Glutamatergic neuron (in vitro differentiated cells): ENCODE measurements at regions not wholly inside any gene's neighbourhood (a gene's known extent, or its start where the extent isn't known, plus 50 kb on each side); places are given as distances from the start of the nearest gene placed in this dataset.

Source experiments
- DNase-seq: peaks from one replicate; pipeline ENCODE4 v3.0.0; 2022
- H3K27ac Mint-ChIP-seq: one replicate; pipeline ENCODE4 v1.8.0; 2020; ENCODE audit warnings: mild to moderate bottlenecking, mixed read lengths, inconsistent platforms; ENCODE audit not compliant: unreplicated experiment
- H3K27me3 Mint-ChIP-seq: one replicate; pipeline ENCODE4 v1.8.0; 2020; ENCODE audit warnings: mild to moderate bottlenecking, moderate library complexity, mixed read lengths, inconsistent platforms; ENCODE audit not compliant: unreplicated experiment
- H3K36me3 Mint-ChIP-seq: one replicate; pipeline ENCODE4 v1.8.0; 2020; ENCODE audit warnings: mild to moderate bottlenecking, mixed read lengths, inconsistent platforms; ENCODE audit not compliant: unreplicated experiment
- H3K4me1 Mint-ChIP-seq: one replicate; pipeline ENCODE4 v1.8.0; 2020; ENCODE audit warnings: mild to moderate bottlenecking, low read depth, mixed read lengths, inconsistent platforms; ENCODE audit not compliant: unreplicated experiment
- H3K4me3 Mint-ChIP-seq: one replicate; pipeline ENCODE4 v1.8.0; 2020; ENCODE audit warnings: mild to moderate bottlenecking, mixed read lengths, inconsistent platforms; ENCODE audit not compliant: unreplicated experiment
- H3K9me3 Mint-ChIP-seq: one replicate; pipeline ENCODE4 v1.8.0; 2020; ENCODE audit warnings: mild to moderate bottlenecking, moderate library complexity, mixed read lengths, inconsistent platforms; ENCODE audit not compliant: unreplicated experiment
- TF ChIP-seq, protein P1 (sequence below): fragments of 200-600 bp; sonication (generic); IDR thresholded peaks from one replicate; pipeline ENCODE4 v1.5.0; 2021; ENCODE audit not compliant: partially characterized antibody, unreplicated experiment

DNA sequence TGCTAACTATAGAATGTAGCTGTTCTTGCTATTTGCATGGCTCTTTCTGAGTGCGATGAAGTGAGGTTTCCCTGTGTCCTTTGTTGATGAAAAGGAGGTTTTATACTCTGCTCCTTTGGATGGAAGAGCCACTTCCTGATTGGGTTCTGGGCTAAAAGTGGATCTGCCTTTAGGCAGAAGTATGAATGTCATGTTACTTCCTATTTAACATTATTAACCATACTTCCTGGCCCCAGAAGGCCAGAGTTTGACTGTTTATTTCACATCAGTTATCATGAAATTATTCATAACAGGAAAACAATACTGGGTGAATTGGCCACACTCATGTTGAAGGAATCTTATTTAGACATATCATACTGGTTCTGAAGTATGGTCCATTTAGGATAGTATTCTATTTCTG, 386.2 kb downstream of the PCDH7 start:
- no peaks in the 10 kb centered on the region for H3K9me3 Mint-ChIP-seq
- no peaks in the 10 kb centered on the region for H3K4me1 Mint-ChIP-seq
- TF ChIP-seq, protein P1, sequence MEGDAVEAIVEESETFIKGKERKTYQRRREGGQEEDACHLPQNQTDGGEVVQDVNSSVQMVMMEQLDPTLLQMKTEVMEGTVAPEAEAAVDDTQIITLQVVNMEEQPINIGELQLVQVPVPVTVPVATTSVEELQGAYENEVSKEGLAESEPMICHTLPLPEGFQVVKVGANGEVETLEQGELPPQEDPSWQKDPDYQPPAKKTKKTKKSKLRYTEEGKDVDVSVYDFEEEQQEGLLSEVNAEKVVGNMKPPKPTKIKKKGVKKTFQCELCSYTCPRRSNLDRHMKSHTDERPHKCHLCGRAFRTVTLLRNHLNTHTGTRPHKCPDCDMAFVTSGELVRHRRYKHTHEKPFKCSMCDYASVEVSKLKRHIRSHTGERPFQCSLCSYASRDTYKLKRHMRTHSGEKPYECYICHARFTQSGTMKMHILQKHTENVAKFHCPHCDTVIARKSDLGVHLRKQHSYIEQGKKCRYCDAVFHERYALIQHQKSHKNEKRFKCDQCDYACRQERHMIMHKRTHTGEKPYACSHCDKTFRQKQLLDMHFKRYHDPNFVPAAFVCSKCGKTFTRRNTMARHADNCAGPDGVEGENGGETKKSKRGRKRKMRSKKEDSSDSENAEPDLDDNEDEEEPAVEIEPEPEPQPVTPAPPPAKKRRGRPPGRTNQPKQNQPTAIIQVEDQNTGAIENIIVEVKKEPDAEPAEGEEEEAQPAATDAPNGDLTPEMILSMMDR: no peak
- H3K4me3 Mint-ChIP-seq: no peak overlapping the region
- no peak for DNase-seq
- no peak overlapping the region for H3K27ac Mint-ChIP-seq
- no peaks in the 10 kb centered on the region for H3K36me3 Mint-ChIP-seq
- no peaks in the 10 kb centered on the region for H3K27me3 Mint-ChIP-seq

DNA sequence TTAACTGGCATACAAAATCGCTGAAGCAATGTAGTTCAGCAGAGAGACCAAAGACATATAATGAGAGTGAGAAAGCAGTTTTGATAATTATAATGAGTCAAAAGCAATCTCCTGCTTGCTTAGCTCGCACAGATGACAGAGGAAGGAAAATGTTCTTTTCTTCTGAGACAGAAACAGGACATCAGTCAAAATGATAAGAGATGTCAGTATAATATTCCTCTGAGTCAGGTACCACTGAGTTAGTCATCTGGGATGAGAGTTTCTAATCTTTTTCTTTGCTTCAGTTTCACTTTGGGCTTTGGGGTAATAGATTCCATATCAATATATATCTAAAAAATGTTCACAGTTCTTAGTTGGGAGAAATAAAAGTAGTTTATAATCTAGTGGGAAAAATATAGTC, 387.2 kb downstream of the PCDH7 start:
- no peak overlapping the region for H3K27ac Mint-ChIP-seq
- TF ChIP-seq, protein P1: no peak
- H3K36me3 Mint-ChIP-seq: no peaks in the 10 kb centered on the region
- no peaks in the 10 kb centered on the region for H3K27me3 Mint-ChIP-seq
- no peaks in the 10 kb centered on the region for H3K4me1 Mint-ChIP-seq
- no peak overlapping the region for H3K4me3 Mint-ChIP-seq
- DNase-seq: no peak
- no peaks in the 10 kb centered on the region for H3K9me3 Mint-ChIP-seq

DNA sequence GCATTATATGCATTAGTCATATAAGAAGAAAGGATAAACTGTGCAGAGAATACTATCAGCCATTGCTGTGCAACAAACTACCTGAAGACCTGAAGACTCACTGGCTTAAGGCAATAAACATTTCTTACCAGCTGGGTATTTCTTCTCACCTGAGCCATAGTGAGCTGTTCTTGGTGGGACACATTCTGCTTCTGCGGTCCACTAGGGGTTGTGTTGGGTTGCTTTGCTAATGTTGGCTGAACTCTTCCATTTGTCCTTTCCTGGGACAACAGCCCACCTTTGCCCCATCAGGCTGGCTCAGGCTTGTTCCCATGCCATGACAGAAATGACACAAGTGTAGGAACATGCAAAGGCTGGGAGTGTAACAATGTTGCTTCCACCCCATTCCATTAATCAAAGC, 388.6 kb downstream of the PCDH7 start:
- no peaks in the 10 kb centered on the region for H3K4me1 Mint-ChIP-seq
- no peak for DNase-seq
- H3K9me3 Mint-ChIP-seq: no peaks in the 10 kb centered on the region
- H3K4me3 Mint-ChIP-seq: no peak overlapping the region
- TF ChIP-seq, protein P1: no peak
- H3K27ac Mint-ChIP-seq: no peak overlapping the region
- no peaks in the 10 kb centered on the region for H3K27me3 Mint-ChIP-seq
- no peaks in the 10 kb centered on the region for H3K36me3 Mint-ChIP-seq

DNA sequence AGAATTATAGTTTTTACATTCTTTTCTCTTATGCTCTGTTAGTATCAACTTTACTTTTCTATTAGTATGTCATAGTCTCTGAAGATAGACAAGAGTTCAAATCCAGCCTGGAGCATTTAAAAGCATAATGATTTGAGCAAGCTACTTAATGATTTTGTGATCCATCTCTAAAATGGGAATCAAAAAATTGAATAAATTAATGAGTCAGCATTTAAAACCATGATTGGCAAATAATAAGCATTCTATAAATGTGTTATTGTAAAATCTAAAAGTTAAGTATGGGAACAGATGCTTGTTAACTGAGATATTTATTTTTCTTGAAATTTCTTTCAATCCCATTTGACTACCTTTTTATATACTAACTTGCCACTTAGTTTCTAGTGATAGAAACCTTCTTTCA, 391.6 kb downstream of the PCDH7 start:
- Mint-ChIP-seq H3K4me3 (no peak overlapping the region), H3K36me3 (no peaks in the 10 kb centered on the region), H3K27ac (no peak overlapping the region), H3K27me3 (no peaks in the 10 kb centered on the region), H3K4me1 (no peaks in the 10 kb centered on the region), H3K9me3 (no peaks in the 10 kb centered on the region)
- DNase-seq: no peak
- TF ChIP-seq, protein P1: no peak

DNA sequence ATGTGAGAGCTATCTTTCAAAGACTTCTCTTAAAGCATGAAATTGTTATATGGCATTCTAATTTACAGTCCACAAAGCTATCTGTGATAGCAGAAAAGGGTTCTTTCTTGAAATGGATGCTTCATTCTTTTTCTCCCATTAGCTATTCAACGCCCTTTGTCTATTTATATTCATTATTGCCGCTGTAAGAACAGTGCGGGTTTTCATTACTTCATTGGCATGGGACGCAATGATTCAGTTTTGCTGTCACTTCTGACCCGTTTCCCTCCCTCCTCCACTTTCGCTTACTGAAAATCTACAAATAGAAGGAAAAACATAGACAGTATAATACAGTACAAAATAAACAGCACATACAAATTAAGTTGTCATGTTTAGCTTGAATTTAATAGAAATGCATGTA, 394.6 kb downstream of the PCDH7 start:
- Mint-ChIP-seq H3K27me3 (no peaks in the 10 kb centered on the region), H3K9me3 (no peaks in the 10 kb centered on the region), H3K36me3 (no peaks in the 10 kb centered on the region), H3K4me3 (no peak overlapping the region), H3K4me1 (no peaks in the 10 kb centered on the region), H3K27ac (no peak overlapping the region)
- TF ChIP-seq, protein P1: no peak
- DNase-seq: no peak
